ENCODE measurements at regions not wholly inside any gene's neighbourhood (a gene's known extent, or its start where the extent isn't known, plus 50 kb on each side); places are given as distances from the start of the nearest gene placed in this dataset.
"Not testable (repeated sequence)": the region's sequence is repeated elsewhere in the genome, so short reads cannot be mapped to it uniquely, and the experiment has no call there.

GRCh38 chr3:79985816-79986215 lies 218.0 kb upstream of the ROBO1 start:
- no peaks in the 10 kb centered on the region for H3K27me3 ChIP-seq (ENCODE audit: control insufficient read depth, insufficient read depth, low read length)
- H3K4me1 ChIP-seq (ENCODE audit: control insufficient read depth, low read depth, low read length) = no peaks in the 10 kb centered on the region
- no peaks in the 10 kb centered on the region for H3K9me3 ChIP-seq (ENCODE audit: control insufficient read depth, low read depth, low read length)
- no peak overlapping the region for H3K9ac ChIP-seq (ENCODE audit: low read length)
- H3K36me3 ChIP-seq (ENCODE audit: control insufficient read depth, low read depth, low read length) = no peaks in the 10 kb centered on the region
- no peak overlapping the region for H3K27ac ChIP-seq (ENCODE audit: low read length)
- H3K4me3 ChIP-seq (ENCODE audit: low read length) = no peak overlapping the region

GRCh38 chr3:79983118-79983517 lies 215.3 kb upstream of the ROBO1 start:
- no peak overlapping the region for H3K4me3 ChIP-seq (ENCODE audit: low read length)
- no peaks in the 10 kb centered on the region for H3K9me3 ChIP-seq (ENCODE audit: control insufficient read depth, low read depth, low read length)
- no peaks in the 10 kb centered on the region for H3K27me3 ChIP-seq (ENCODE audit: control insufficient read depth, insufficient read depth, low read length)
- no peaks in the 10 kb centered on the region for H3K4me1 ChIP-seq (ENCODE audit: control insufficient read depth, low read depth, low read length)
- no peak overlapping the region for H3K27ac ChIP-seq (ENCODE audit: low read length)
- H3K36me3 ChIP-seq (ENCODE audit: control insufficient read depth, low read depth, low read length) = no peaks in the 10 kb centered on the region
- no peak overlapping the region for H3K9ac ChIP-seq (ENCODE audit: low read length)

- H3K9ac ChIP-seq (ENCODE audit: low read length) = no peak overlapping the region
- H3K4me1 ChIP-seq (ENCODE audit: control insufficient read depth, low read depth, low read length) = no peaks in the 10 kb centered on the region
- no peaks in the 10 kb centered on the region for H3K36me3 ChIP-seq (ENCODE audit: control insufficient read depth, low read depth, low read length)
- H3K27me3 ChIP-seq (ENCODE audit: control insufficient read depth, insufficient read depth, low read length) = no peaks in the 10 kb centered on the region
- H3K27ac ChIP-seq (ENCODE audit: low read length) = no peak overlapping the region
- no peak overlapping the region for H3K4me3 ChIP-seq (ENCODE audit: low read length)
- no peaks in the 10 kb centered on the region for H3K9me3 ChIP-seq (ENCODE audit: control insufficient read depth, low read depth, low read length)
These were observed 212.2 kb upstream of the ROBO1 start for GRCh38 chr3:79979990-79980389.

GRCh38 chr3:79976466-79976865 lies 208.7 kb upstream of the ROBO1 start:
- Histone ChIP-seq H3K4me1 (ENCODE audit: control insufficient read depth, low read depth, low read length) (no peaks in the 10 kb centered on the region), H3K4me3 (ENCODE audit: low read length) (no peak overlapping the region), H3K9ac (ENCODE audit: low read length) (no peak overlapping the region), H3K27ac (ENCODE audit: low read length) (no peak overlapping the region), H3K27me3 (ENCODE audit: control insufficient read depth, insufficient read depth, low read length) (no peaks in the 10 kb centered on the region), H3K9me3 (ENCODE audit: control insufficient read depth, low read depth, low read length) (no peaks in the 10 kb centered on the region), H3K36me3 (ENCODE audit: control insufficient read depth, low read depth, low read length) (no peaks in the 10 kb centered on the region)

GRCh38 chr3:79973917-79974595 lies 206.3 kb upstream of the ROBO1 start:
- no peaks in the 10 kb centered on the region for H3K9me3 ChIP-seq (ENCODE audit: control insufficient read depth, low read depth, low read length)

GRCh38 chr3:79973482-79973881 lies 205.7 kb upstream of the ROBO1 start:
- H3K4me3 ChIP-seq (ENCODE audit: low read length) = no peak overlapping the region
- no peaks in the 10 kb centered on the region for H3K9me3 ChIP-seq (ENCODE audit: control insufficient read depth, low read depth, low read length)
- no peak overlapping the region for H3K27ac ChIP-seq (ENCODE audit: low read length)
- H3K36me3 ChIP-seq (ENCODE audit: control insufficient read depth, low read depth, low read length) = no peaks in the 10 kb centered on the region
- no peak overlapping the region for H3K9ac ChIP-seq (ENCODE audit: low read length)
- H3K27me3 ChIP-seq (ENCODE audit: control insufficient read depth, insufficient read depth, low read length) = no peaks in the 10 kb centered on the region
- H3K4me1 ChIP-seq (ENCODE audit: control insufficient read depth, low read depth, low read length) = no peaks in the 10 kb centered on the region

More at GRCh38 chr3:79973917-79974595, 206.3 kb upstream of the ROBO1 start:
- Histone ChIP-seq H3K27me3 (ENCODE audit: control insufficient read depth, insufficient read depth, low read length) (no peaks in the 10 kb centered on the region), H3K4me1 (ENCODE audit: control insufficient read depth, low read depth, low read length) (no peaks in the 10 kb centered on the region), H3K9ac (ENCODE audit: low read length) (no peak overlapping the region), H3K36me3 (ENCODE audit: control insufficient read depth, low read depth, low read length) (no peaks in the 10 kb centered on the region), H3K4me3 (ENCODE audit: low read length) (no peak overlapping the region), H3K27ac (ENCODE audit: low read length) (no peak overlapping the region)

- H3K4me1 ChIP-seq (ENCODE audit: control insufficient read depth, low read depth, low read length) = no peaks in the 10 kb centered on the region
- peaks cover 4% of the 10 kb centered on the region for H3K9me3 ChIP-seq (ENCODE audit: control insufficient read depth, low read depth, low read length)
- H3K27ac ChIP-seq (ENCODE audit: low read length) = no peak overlapping the region
- H3K4me3 ChIP-seq (ENCODE audit: low read length) = no peak overlapping the region
- H3K27me3 ChIP-seq (ENCODE audit: control insufficient read depth, insufficient read depth, low read length) = no peaks in the 10 kb centered on the region
- no peaks in the 10 kb centered on the region for H3K36me3 ChIP-seq (ENCODE audit: control insufficient read depth, low read depth, low read length)
- H3K9ac ChIP-seq (ENCODE audit: low read length) = no peak overlapping the region
These were observed 200.6 kb upstream of the ROBO1 start for GRCh38 chr3:79968418-79968817.

GRCh38 chr3:79960594-79960993 lies 192.8 kb upstream of the ROBO1 start:
- H3K4me1 ChIP-seq (ENCODE audit: control insufficient read depth, low read depth, low read length) = no peaks in the 10 kb centered on the region
- no peaks in the 10 kb centered on the region for H3K27me3 ChIP-seq (ENCODE audit: control insufficient read depth, insufficient read depth, low read length)
- H3K36me3 ChIP-seq (ENCODE audit: control insufficient read depth, low read depth, low read length) = no peaks in the 10 kb centered on the region
- peaks cover 4% of the 10 kb centered on the region for H3K9me3 ChIP-seq (ENCODE audit: control insufficient read depth, low read depth, low read length)
- no peak overlapping the region for H3K4me3 ChIP-seq (ENCODE audit: low read length)
- H3K9ac ChIP-seq (ENCODE audit: low read length) = no peak overlapping the region
- no peak overlapping the region for H3K27ac ChIP-seq (ENCODE audit: low read length)

GRCh38 chr3:79957066-79957465 lies 189.3 kb upstream of the ROBO1 start:
- no peaks in the 10 kb centered on the region for H3K36me3 ChIP-seq (ENCODE audit: control insufficient read depth, low read depth, low read length)
- no peaks in the 10 kb centered on the region for H3K9me3 ChIP-seq (ENCODE audit: control insufficient read depth, low read depth, low read length)
- H3K4me1 ChIP-seq (ENCODE audit: control insufficient read depth, low read depth, low read length) = peaks cover 12% of the 10 kb centered on the region
- H3K27ac ChIP-seq (ENCODE audit: low read length) = no peak overlapping the region
- H3K4me3 ChIP-seq (ENCODE audit: low read length) = no peak overlapping the region
- no peaks in the 10 kb centered on the region for H3K27me3 ChIP-seq (ENCODE audit: control insufficient read depth, insufficient read depth, low read length)
- no peak overlapping the region for H3K9ac ChIP-seq (ENCODE audit: low read length)

GRCh38 chr3:79954756-79955155 lies 187.0 kb upstream of the ROBO1 start:
- H3K27me3 ChIP-seq (ENCODE audit: control insufficient read depth, insufficient read depth, low read length) = no peaks in the 10 kb centered on the region
- no peaks in the 10 kb centered on the region for H3K9me3 ChIP-seq (ENCODE audit: control insufficient read depth, low read depth, low read length)
- no peak overlapping the region for H3K9ac ChIP-seq (ENCODE audit: low read length)
- H3K36me3 ChIP-seq (ENCODE audit: control insufficient read depth, low read depth, low read length) = no peaks in the 10 kb centered on the region
- H3K4me3 ChIP-seq (ENCODE audit: low read length) = no peak overlapping the region
- peaks cover 12% of the 10 kb centered on the region for H3K4me1 ChIP-seq (ENCODE audit: control insufficient read depth, low read depth, low read length)
- H3K27ac ChIP-seq (ENCODE audit: low read length) = no peak overlapping the region

GRCh38 chr3:79953591-79954101 lies 185.8 kb upstream of the ROBO1 start:
- Histone ChIP-seq H3K36me3 (ENCODE audit: control insufficient read depth, low read depth, low read length) (no peaks in the 10 kb centered on the region), H3K9ac (ENCODE audit: low read length) (no peak overlapping the region), H3K4me3 (ENCODE audit: low read length) (no peak overlapping the region), H3K9me3 (ENCODE audit: control insufficient read depth, low read depth, low read length) (no peaks in the 10 kb centered on the region), H3K27me3 (ENCODE audit: control insufficient read depth, insufficient read depth, low read length) (no peaks in the 10 kb centered on the region), H3K27ac (ENCODE audit: low read length) (no peak overlapping the region), H3K4me1 (ENCODE audit: control insufficient read depth, low read depth, low read length) (peaks cover 12% of the 10 kb centered on the region)

- not testable (repeated sequence) for H3K36me3 ChIP-seq (ENCODE audit: control insufficient read depth, low read depth, low read length); H3K9ac ChIP-seq (ENCODE audit: low read length); H3K4me3 ChIP-seq (ENCODE audit: low read length); H3K27ac ChIP-seq (ENCODE audit: low read length); H3K9me3 ChIP-seq (ENCODE audit: control insufficient read depth, low read depth, low read length); H3K27me3 ChIP-seq (ENCODE audit: control insufficient read depth, insufficient read depth, low read length)
- H3K4me1 ChIP-seq (ENCODE audit: control insufficient read depth, low read depth, low read length) = peaks cover 12% of the 10 kb centered on the region
These were observed 183.6 kb upstream of the ROBO1 start for GRCh38 chr3:79951426-79951825.

All from iPS-18a (cell line).